NCI-H2081 (cell line): ENCODE measurements at regions not wholly inside any gene's neighbourhood (a gene's known extent, or its start where the extent isn't known, plus 50 kb on each side); places are given as distances from the start of the nearest gene placed in this dataset.
A peak's percentile ranks its signal among the peaks of the same experiment; 100 is the strongest.

Experiments used
- DNase-seq, 2 experiments: peaks; one replicate each; lab custom pipeline; 2025; lab: John Stamatoyannopoulos, UW

GRCh38 chr5:26674846-26675245 lies 363.5 kb downstream of the CDH9 start:
- DNase-seq = peak; percentile 84 to 98

- no peak for DNase-seq
These were observed 368.9 kb downstream of the CDH9 start for GRCh38 chr5:26669523-26669922.

- DNase-seq = no peak
These were observed 369.4 kb downstream of the CDH9 start for GRCh38 chr5:26669031-26669430.

GRCh38 chr5:26666371-26666770 lies 372.0 kb downstream of the CDH9 start:
- peak in 1 of 2 experiments; percentile 78 for DNase-seq

- DNase-seq = no peak
These were observed 374.9 kb downstream of the CDH9 start for GRCh38 chr5:26663500-26663899.

- no peak for DNase-seq
These were observed 375.5 kb downstream of the CDH9 start for GRCh38 chr5:26662806-26663360.

- no peak for DNase-seq
These were observed 378.3 kb downstream of the CDH9 start for GRCh38 chr5:26660116-26660515.

GRCh38 chr5:26649000-26649399 lies 389.4 kb downstream of the CDH9 start:
- peak in 1 of 2 experiments; percentile 47 for DNase-seq

GRCh38 chr5:26647781-26648180 lies 390.6 kb downstream of the CDH9 start:
- no peak for DNase-seq

GRCh38 chr5:26645659-26646058 lies 392.7 kb downstream of the CDH9 start:
- DNase-seq = no peak

- no peak for DNase-seq
These were observed 396.9 kb downstream of the CDH9 start for GRCh38 chr5:26641492-26641891.

- DNase-seq = peak in 1 of 2 experiments; percentile 31
These were observed 413.3 kb downstream of the CDH9 start for GRCh38 chr5:26625099-26625498.

GRCh38 chr5:26622947-26623346 lies 415.4 kb downstream of the CDH9 start:
- peak; percentile 94 to 100 for DNase-seq

- peak; percentile 20 to 29 for DNase-seq
These were observed 427.8 kb downstream of the CDH9 start for GRCh38 chr5:26610577-26610976.

GRCh38 chr5:26601563-26601962 lies 436.8 kb downstream of the CDH9 start:
- DNase-seq = no peak

GRCh38 chr5:26582350-26583045 lies 455.9 kb downstream of the CDH9 start:
- DNase-seq = peak; percentile 3 to 26

GRCh38 chr5:26579712-26580111 lies 458.7 kb downstream of the CDH9 start:
- no peak for DNase-seq

- DNase-seq = no peak
These were observed 460.4 kb downstream of the CDH9 start for GRCh38 chr5:26578002-26578401.

GRCh38 chr5:26572480-26572879 lies 465.9 kb downstream of the CDH9 start:
- DNase-seq = no peak

GRCh38 chr5:26569929-26570258 lies 468.5 kb downstream of the CDH9 start:
- DNase-seq = no peak

- no peak for DNase-seq
These were observed 469.0 kb downstream of the CDH9 start for GRCh38 chr5:26569241-26569928.

GRCh38 chr5:26568316-26568715 lies 470.1 kb downstream of the CDH9 start:
- DNase-seq = no peak

GRCh38 chr5:26563979-26564378 lies 474.4 kb downstream of the CDH9 start:
- no peak for DNase-seq
